GM12891 (cell line): ENCODE measurements at regions not wholly inside any gene's neighbourhood (a gene's known extent, or its start where the extent isn't known, plus 50 kb on each side); places are given as distances from the start of the nearest gene placed in this dataset.
"Not testable (repeated sequence)": the region's sequence is repeated elsewhere in the genome, so short reads cannot be mapped to it uniquely, and the experiment has no call there.

Source experiments
- DNase-seq: peaks from one replicate; pipeline ENCODE4 v3.0.0; 2011; ENCODE audit warnings: low spot score; ENCODE audit not compliant: insufficient read length
- FAIRE-seq: peaks from 2 replicates; lab custom pipeline; 2011; peaks lifted over from hg19 to GRCh38; lab: Jason Lieb, UNC
- PAX5 ChIP-seq: IDR thresholded peaks from 2 replicates; pipeline ENCODE4 v1.6.1; 2011; ENCODE audit warnings: low read length, moderate library complexity, mild to moderate bottlenecking; ENCODE audit not compliant: insufficient read depth, severe bottlenecking
- POLR2A ChIP-seq: IDR thresholded peaks from 2 replicates; pipeline ENCODE4 v1.6.1; 2011; ENCODE audit warnings: low read depth, low read length, control low read depth
- POLR2AphosphoS5 ChIP-seq: IDR thresholded peaks from 2 replicates; pipeline ENCODE4 v1.6.1; 2011; ENCODE audit warnings: low read depth, low read length, control low read depth
- POU2F2 ChIP-seq: IDR thresholded peaks from 2 replicates; pipeline ENCODE4 v1.6.1; 2011; ENCODE audit warnings: low read depth, mild to moderate bottlenecking, control low read depth, low read length, moderate library complexity
- SPI1 ChIP-seq: IDR thresholded peaks from 2 replicates; pipeline ENCODE4 v1.6.1; 2011; ENCODE audit warnings: low read depth, low read length, control low read depth
- TAF1 ChIP-seq: IDR thresholded peaks from 2 replicates; pipeline ENCODE4 v1.6.1; 2011; ENCODE audit warnings: low read depth, low read length, control low read depth

- TF ChIP-seq TAF1: no peak
- DNase-seq (no peak), FAIRE-seq (no peak)
Observed at GRCh38 chr5:12974856-12975255, 969.6 kb downstream of the DNAH5 start.

- no peak for FAIRE-seq
- TF ChIP-seq TAF1 (no peak), POLR2AphosphoS5 (no peak), PAX5 (no peak), SPI1 (no peak), POU2F2 (no peak), POLR2A (no peak)
- no peak for DNase-seq
Observed at GRCh38 chr5:12965804-12966203, 978.7 kb downstream of the DNAH5 start.

GRCh38 chr5:12959713-12960112, 984.8 kb downstream of the DNAH5 start:
- DNase-seq (no peak), FAIRE-seq (no peak)
- no peak for TF ChIP-seq POLR2AphosphoS5
- TF ChIP-seq PAX5: no peak
- no peak for TF ChIP-seq POLR2A
- TF ChIP-seq POU2F2: no peak
- no peak for TF ChIP-seq TAF1
- TF ChIP-seq SPI1: no peak

GRCh38 chr5:12952409-12952808, 992.1 kb downstream of the DNAH5 start:
- no peak for TF ChIP-seq POU2F2
- no peak for TF ChIP-seq SPI1
- FAIRE-seq (no peak), DNase-seq (no peak)

GRCh38 chr5:12951846-12952245, 992.6 kb downstream of the DNAH5 start:
- DNase-seq: no peak

GRCh38 chr5:12947379-12947778, 997.1 kb downstream of the DNAH5 start:
- TF ChIP-seq POLR2A: no peak
- TF ChIP-seq SPI1: no peak
- TF ChIP-seq PAX5: no peak
- no peak for TF ChIP-seq POU2F2
- no peak for TF ChIP-seq TAF1
- no peak for TF ChIP-seq POLR2AphosphoS5
- no peak for FAIRE-seq
- DNase-seq: no peak

More at GRCh38 chr5:12951846-12952245, 992.6 kb downstream of the DNAH5 start:
- TF ChIP-seq POLR2AphosphoS5 (no peak), POU2F2 (no peak), SPI1 (no peak)
- no peak for FAIRE-seq

- DNase-seq, FAIRE-seq: not testable (repeated sequence)
Observed at GRCh38 chr5:12945477-12945876, 999.0 kb downstream of the DNAH5 start.

GRCh38 chr5:12936221-12936620, 1008.3 kb downstream of the DNAH5 start:
- DNase-seq (no peak), FAIRE-seq (no peak)
- no peak for TF ChIP-seq PAX5
- no peak for TF ChIP-seq POLR2AphosphoS5
- TF ChIP-seq POLR2A: no peak
- no peak for TF ChIP-seq SPI1
- TF ChIP-seq TAF1: no peak
- TF ChIP-seq POU2F2: no peak

GRCh38 chr5:12934722-12935121, 1009.8 kb downstream of the DNAH5 start:
- FAIRE-seq: no peak
- TF ChIP-seq POLR2AphosphoS5: no peak
- no peak for TF ChIP-seq SPI1
- TF ChIP-seq POLR2A: no peak
- TF ChIP-seq POU2F2: no peak
- TF ChIP-seq PAX5: no peak
- TF ChIP-seq TAF1: no peak
- DNase-seq: no peak

GRCh38 chr5:12920527-12920926, 1016.3 kb upstream of the CTNND2 start:
- FAIRE-seq: no peak
- TF ChIP-seq POLR2AphosphoS5 (no peak), TAF1 (no peak), POU2F2 (no peak), PAX5 (no peak), SPI1 (no peak), POLR2A (no peak)
- DNase-seq: no peak

GRCh38 chr5:12911156-12911555, 1006.9 kb upstream of the CTNND2 start:
- DNase-seq: no peak
- TF ChIP-seq SPI1 (no peak), POU2F2 (no peak), POLR2A (no peak), TAF1 (no peak), PAX5 (no peak), POLR2AphosphoS5 (no peak)
- FAIRE-seq: no peak

- TF ChIP-seq POLR2AphosphoS5 (no peak), TAF1 (no peak), SPI1 (no peak), POLR2A (no peak), POU2F2 (no peak), PAX5 (no peak)
- DNase-seq: no peak
- FAIRE-seq: no peak
Observed at GRCh38 chr5:12910641-12911040, 1006.4 kb upstream of the CTNND2 start.
